Endothelial cell (in vitro differentiated cells): ENCODE measurements at regions not wholly inside any gene's neighbourhood (a gene's known extent, or its start where the extent isn't known, plus 50 kb on each side); places are given as distances from the start of the nearest gene placed in this dataset.
A peak's percentile ranks its signal among the peaks of the same experiment; 100 is the strongest.

ENCODE experiments used
- DNase-seq: peaks from one replicate; pipeline ENCODE4 v3.0.0; 2021; ENCODE audit warnings: low spot score
- H3K27ac Mint-ChIP-seq: one replicate; pipeline ENCODE4 v1.8.0; 2021; ENCODE audit warnings: mixed read lengths, inconsistent platforms; ENCODE audit not compliant: unreplicated experiment
- H3K27me3 Mint-ChIP-seq: one replicate; pipeline ENCODE4 v1.8.0; 2021; ENCODE audit warnings: mild to moderate bottlenecking, moderate library complexity, mixed read lengths, inconsistent platforms; ENCODE audit not compliant: unreplicated experiment
- H3K36me3 Mint-ChIP-seq: one replicate; pipeline ENCODE4 v1.8.0; 2021; ENCODE audit warnings: mild to moderate bottlenecking, low read depth, mixed read lengths, inconsistent platforms; ENCODE audit not compliant: unreplicated experiment
- H3K4me1 Mint-ChIP-seq: one replicate; pipeline ENCODE4 v1.8.0; 2021; ENCODE audit warnings: mild to moderate bottlenecking, mixed read lengths, inconsistent platforms; ENCODE audit not compliant: unreplicated experiment
- H3K4me3 Mint-ChIP-seq: one replicate; pipeline ENCODE4 v1.8.0; 2021; ENCODE audit warnings: mild to moderate bottlenecking, mixed read lengths, inconsistent platforms; ENCODE audit not compliant: unreplicated experiment
- H3K9me3 Mint-ChIP-seq: one replicate; pipeline ENCODE4 v1.8.0; 2021; ENCODE audit warnings: mixed read lengths, inconsistent platforms; ENCODE audit not compliant: unreplicated experiment
- TF ChIP-seq, protein P1 (sequence below): fragments of 200-600 bp; sonication (generic); IDR thresholded peaks from one replicate; pipeline ENCODE4 v1.5.0; 2021; ENCODE audit warnings: antibody characterized with exemption; ENCODE audit not compliant: unreplicated experiment

DNA sequence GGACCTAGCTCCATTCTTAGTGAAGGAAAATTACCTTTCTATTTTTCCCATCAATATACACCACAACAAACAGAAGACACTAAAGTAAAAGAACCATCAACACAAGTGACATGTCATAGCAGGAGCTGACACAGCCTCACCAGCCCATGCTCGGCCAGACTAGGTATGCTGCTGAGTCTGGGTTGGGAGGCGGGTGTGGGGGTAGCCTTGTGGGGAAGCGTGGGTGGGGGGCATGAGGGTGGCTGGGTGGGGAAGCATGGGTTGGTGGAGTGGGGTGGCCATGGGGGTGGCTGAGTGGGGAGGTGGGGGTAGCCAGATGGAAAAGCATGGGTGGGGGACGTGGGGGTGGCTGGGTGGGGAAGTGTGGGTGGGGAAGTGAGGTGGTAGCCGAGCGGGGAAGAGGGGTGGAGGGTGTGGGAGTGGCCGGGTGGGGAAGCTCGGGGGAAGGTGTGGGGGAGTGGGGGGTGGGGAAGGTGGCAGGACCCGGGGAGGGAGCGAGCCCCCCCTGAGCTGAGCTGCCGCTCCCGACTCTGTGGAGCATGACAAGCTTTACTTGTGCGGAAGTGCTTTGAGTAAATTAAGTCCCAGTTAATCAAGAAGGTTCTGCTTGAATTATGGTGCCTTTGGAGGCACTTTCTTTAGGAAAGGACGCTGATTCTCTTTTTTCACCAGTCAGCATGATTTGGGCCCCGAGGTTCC lies 294.6 kb upstream of the ZNF32 start:
- TF ChIP-seq, protein P1, sequence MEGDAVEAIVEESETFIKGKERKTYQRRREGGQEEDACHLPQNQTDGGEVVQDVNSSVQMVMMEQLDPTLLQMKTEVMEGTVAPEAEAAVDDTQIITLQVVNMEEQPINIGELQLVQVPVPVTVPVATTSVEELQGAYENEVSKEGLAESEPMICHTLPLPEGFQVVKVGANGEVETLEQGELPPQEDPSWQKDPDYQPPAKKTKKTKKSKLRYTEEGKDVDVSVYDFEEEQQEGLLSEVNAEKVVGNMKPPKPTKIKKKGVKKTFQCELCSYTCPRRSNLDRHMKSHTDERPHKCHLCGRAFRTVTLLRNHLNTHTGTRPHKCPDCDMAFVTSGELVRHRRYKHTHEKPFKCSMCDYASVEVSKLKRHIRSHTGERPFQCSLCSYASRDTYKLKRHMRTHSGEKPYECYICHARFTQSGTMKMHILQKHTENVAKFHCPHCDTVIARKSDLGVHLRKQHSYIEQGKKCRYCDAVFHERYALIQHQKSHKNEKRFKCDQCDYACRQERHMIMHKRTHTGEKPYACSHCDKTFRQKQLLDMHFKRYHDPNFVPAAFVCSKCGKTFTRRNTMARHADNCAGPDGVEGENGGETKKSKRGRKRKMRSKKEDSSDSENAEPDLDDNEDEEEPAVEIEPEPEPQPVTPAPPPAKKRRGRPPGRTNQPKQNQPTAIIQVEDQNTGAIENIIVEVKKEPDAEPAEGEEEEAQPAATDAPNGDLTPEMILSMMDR: no peak
- no peak overlapping the region for H3K4me3 Mint-ChIP-seq
- no peak overlapping the region for H3K27ac Mint-ChIP-seq

DNA sequence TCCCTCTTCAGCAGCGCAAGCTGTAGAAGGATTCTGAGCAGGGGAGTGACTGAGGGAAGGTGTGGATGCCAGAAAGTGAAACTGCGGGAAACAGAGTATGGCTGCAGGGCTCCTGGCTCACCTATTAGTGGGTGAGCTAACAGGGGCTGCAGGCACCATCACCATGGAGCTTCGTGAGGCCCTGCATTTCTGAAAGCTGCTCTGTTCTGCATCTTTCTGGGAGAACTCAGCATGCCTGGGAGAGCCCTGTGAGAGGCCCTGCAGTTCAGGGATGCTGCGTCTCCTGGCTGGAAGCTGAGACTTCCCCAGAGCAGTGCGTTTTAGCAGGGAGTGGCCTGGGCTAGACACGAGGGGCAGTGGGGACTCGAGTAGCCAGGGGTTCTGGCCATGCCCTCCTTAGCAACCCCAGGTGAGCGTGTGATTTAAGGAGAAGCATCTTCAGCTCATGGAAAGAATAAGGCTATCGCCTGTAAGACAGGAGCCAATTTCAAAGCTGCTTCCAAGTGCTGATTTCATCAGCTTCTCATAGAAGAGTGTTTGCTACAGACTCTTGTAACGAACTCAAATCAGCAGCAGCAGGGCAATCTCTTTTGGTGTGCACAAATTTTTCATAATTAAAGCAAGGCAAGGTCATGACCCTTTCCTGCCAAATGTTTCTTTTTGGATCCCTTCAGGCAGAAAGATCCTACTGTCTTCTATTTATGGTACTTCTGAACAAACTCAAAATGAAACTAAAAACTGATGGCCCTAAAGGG lies 293.6 kb upstream of the ZNF32 start:
- no peaks in the 10 kb centered on the region for H3K9me3 Mint-ChIP-seq
- TF ChIP-seq, protein P1: no peak
- H3K27ac Mint-ChIP-seq: no peak overlapping the region
- H3K27me3 Mint-ChIP-seq: peaks cover 4% of the 10 kb centered on the region
- no peak overlapping the region for H3K4me3 Mint-ChIP-seq
- H3K4me1 Mint-ChIP-seq: no peaks in the 10 kb centered on the region
- peaks cover 4% of the 10 kb centered on the region for H3K36me3 Mint-ChIP-seq
- peak; percentile 3 for DNase-seq

More for the DNA sequence above, 294.6 kb upstream of the ZNF32 start:
- no peaks in the 10 kb centered on the region for H3K9me3 Mint-ChIP-seq
- DNase-seq: peak; percentile 0
- H3K27me3 Mint-ChIP-seq: peaks cover 4% of the 10 kb centered on the region
- peaks cover 4% of the 10 kb centered on the region for H3K36me3 Mint-ChIP-seq
- no peaks in the 10 kb centered on the region for H3K4me1 Mint-ChIP-seq

DNA sequence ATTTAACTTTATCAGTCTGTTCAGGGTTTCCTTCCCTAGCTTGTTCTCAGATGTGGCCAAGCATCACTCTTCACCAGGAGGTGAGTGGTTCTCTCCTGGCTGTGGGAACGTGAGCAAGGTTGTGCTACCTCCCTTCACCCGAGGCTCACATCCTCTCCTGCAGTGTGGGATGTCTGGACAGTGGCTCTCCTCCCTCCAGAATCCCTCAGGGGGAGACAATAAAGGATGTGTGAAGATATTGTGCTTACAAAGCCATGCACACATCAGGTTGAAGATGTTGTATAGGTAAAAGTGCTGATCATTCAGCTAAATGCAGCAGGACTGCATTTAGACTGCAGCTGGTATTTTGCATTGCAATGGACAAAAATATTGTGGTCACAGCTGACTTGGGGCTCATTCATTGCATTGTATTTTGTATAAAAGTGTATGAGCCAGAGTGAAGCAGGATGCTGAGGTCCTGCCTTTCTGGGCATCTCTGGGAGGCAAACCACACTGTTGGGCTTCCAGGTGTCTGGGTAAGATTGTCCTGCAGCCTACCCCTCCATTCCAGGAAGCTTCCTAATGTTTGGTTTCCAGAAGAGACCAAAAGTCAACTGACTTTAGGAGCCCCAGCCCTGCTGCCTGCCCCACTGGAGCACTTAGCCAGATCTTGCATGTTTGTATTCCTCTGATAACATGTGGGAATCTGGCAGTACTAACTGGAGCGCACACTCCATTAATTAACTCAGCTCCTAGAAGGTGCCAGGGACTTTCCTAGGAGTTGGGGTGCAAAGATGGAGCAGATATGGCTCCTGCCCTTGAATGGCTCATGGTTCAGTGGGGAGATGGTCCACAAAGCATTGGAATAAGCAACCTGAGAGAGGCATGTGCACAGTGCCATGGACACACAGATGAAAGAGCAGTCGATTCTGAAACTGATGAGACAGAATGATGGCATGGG lies 292.5 kb upstream of the ZNF32 start:
- H3K9me3 Mint-ChIP-seq: no peaks in the 10 kb centered on the region
- no peaks in the 10 kb centered on the region for H3K4me1 Mint-ChIP-seq
- no peak overlapping the region for H3K4me3 Mint-ChIP-seq
- TF ChIP-seq, protein P1: no peak
- H3K27me3 Mint-ChIP-seq: peaks cover 4% of the 10 kb centered on the region
- H3K27ac Mint-ChIP-seq: no peak overlapping the region
- DNase-seq: no peak
- H3K36me3 Mint-ChIP-seq: peaks cover 4% of the 10 kb centered on the region

DNA sequence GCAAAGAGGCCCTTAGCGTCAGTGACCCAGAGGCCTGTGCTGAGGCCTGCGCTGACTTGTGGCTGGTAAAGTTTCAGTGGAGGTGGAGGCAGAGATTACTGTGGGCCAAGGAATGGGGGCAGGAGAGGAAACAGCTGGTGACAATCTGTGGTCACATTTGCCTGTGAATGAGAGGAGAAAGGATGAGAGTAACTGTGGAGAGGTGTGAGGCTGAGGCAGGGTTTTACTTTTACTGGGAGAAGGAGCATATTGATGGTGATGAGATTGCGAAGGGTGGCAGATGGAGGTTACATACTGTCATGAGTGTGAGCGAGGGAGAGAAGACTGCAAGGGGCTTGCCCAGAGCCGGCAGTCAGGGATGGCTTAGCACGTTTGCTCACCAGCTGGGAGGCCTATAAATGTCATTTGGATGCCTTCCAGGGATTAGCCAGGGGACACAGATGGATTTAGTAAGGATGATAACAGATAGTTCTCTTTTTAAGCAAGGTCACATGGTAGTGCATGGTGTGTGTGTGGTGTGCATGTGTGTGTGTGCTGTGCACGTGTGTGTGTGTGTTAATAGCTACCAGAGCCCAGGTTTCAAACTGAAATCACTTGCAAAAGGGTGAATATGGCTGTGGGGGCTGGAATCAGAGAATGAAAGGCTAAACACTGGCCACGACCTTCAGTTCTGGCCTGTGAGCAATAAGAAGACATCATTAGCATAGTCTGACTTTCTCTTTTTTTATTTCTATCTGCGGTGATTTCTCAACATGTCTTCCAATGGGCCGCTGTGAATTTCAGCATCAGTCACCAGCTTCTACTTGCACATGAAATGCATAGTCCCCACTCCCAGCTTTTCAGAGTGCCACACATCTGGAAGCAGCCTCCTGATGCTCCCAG lies 291.5 kb upstream of the ZNF32 start:
- Mint-ChIP-seq H3K4me1 (no peaks in the 10 kb centered on the region), H3K27ac (no peak overlapping the region), H3K36me3 (peaks cover 4% of the 10 kb centered on the region), H3K4me3 (no peak overlapping the region), H3K27me3 (peaks cover 4% of the 10 kb centered on the region), H3K9me3 (no peaks in the 10 kb centered on the region)
- TF ChIP-seq, protein P1: no peak
- no peak for DNase-seq
